GM23338 (cell line): ENCODE measurements at regions not wholly inside any gene's neighbourhood (a gene's known extent, or its start where the extent isn't known, plus 50 kb on each side); places are given as distances from the start of the nearest gene placed in this dataset.

Experiments used
- CREB1 ChIP-seq: fragments of 250-450 bp; sonication (Bioruptor Pico); IDR thresholded peaks from 2 replicates; pipeline ENCODE4 v1.5.0; 2020; ENCODE audit warnings: low read depth, mild to moderate bottlenecking, moderate library complexity
- EZH2 ChIP-seq: fragments of 200-600 bp; sonication (generic); IDR thresholded peaks from one replicate; pipeline ENCODE4 v1.8.0; 2017; ENCODE audit warnings: antibody characterized with exemption, mild to moderate bottlenecking, low read depth; ENCODE audit not compliant: unreplicated experiment
- EZH2phosphoT487 ChIP-seq: fragments of 200-600 bp; sonication (generic); IDR thresholded peaks from one replicate; pipeline ENCODE4 v1.8.1; 2018; ENCODE audit warnings: antibody characterized with exemption; ENCODE audit not compliant: unreplicated experiment
- NANOG ChIP-seq: IDR thresholded peaks from 2 replicates; pipeline ENCODE4 v1.6.1; 2016; ENCODE audit warnings: antibody characterized with exemption, borderline replicate concordance
- POLR2AphosphoS5 ChIP-seq: IDR thresholded peaks from 2 replicates; pipeline ENCODE4 v1.6.1; 2016; ENCODE audit warnings: antibody characterized with exemption, low read depth
- TF ChIP-seq, protein P1 (sequence below), 2 experiments: fragments of 200-600 bp in 1 of 2; sonication (generic) in 1 of 2; conservative IDR thresholded peaks; 2 replicates each; pipeline versions ENCODE4 v1.5.1 to v1.6.1; 2016 to 2017; ENCODE audit warnings: antibody characterized with exemption in 2 of 2, low read depth in 2 of 2, mild to moderate bottlenecking in 2 of 2, moderate library complexity in 1 of 2
- TF ChIP-seq, protein P2 (sequence below): IDR thresholded peaks from one replicate; pipeline ENCODE4 v1.6.1; 2018; ENCODE audit warnings: antibody characterized with exemption; ENCODE audit not compliant: unreplicated experiment

DNA sequence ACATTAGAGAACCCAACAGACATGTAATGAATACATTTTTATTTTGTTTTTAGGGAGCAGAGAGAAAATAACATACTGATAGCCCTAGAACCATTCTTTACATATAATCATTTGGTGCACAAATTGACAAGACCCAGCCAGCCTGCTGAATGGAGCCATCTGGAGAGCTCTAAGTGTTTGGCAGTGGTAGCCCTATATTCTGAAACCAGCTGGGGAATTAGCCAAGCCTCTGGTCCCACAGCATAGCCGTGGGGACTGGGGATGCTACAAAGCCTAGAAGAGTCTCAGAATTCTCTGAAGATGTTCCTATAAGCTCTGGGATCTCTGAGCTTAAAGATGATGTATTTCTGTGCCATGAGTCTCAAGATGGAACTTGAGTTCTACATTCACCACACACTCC is 857.3 kb upstream of the AMELY start:
- TF ChIP-seq, protein P1, sequence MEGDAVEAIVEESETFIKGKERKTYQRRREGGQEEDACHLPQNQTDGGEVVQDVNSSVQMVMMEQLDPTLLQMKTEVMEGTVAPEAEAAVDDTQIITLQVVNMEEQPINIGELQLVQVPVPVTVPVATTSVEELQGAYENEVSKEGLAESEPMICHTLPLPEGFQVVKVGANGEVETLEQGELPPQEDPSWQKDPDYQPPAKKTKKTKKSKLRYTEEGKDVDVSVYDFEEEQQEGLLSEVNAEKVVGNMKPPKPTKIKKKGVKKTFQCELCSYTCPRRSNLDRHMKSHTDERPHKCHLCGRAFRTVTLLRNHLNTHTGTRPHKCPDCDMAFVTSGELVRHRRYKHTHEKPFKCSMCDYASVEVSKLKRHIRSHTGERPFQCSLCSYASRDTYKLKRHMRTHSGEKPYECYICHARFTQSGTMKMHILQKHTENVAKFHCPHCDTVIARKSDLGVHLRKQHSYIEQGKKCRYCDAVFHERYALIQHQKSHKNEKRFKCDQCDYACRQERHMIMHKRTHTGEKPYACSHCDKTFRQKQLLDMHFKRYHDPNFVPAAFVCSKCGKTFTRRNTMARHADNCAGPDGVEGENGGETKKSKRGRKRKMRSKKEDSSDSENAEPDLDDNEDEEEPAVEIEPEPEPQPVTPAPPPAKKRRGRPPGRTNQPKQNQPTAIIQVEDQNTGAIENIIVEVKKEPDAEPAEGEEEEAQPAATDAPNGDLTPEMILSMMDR (conservative IDR thresholded peaks at IDR 0.05; ENCODE audit: low read depth in 2 of 2) = no peak
- TF ChIP-seq EZH2phosphoT487 (no peak), POLR2AphosphoS5 (no peak), EZH2 (no peak), CREB1 (CRISPR knock-in tag) (no peak), NANOG (no peak)
- TF ChIP-seq, protein P2, sequence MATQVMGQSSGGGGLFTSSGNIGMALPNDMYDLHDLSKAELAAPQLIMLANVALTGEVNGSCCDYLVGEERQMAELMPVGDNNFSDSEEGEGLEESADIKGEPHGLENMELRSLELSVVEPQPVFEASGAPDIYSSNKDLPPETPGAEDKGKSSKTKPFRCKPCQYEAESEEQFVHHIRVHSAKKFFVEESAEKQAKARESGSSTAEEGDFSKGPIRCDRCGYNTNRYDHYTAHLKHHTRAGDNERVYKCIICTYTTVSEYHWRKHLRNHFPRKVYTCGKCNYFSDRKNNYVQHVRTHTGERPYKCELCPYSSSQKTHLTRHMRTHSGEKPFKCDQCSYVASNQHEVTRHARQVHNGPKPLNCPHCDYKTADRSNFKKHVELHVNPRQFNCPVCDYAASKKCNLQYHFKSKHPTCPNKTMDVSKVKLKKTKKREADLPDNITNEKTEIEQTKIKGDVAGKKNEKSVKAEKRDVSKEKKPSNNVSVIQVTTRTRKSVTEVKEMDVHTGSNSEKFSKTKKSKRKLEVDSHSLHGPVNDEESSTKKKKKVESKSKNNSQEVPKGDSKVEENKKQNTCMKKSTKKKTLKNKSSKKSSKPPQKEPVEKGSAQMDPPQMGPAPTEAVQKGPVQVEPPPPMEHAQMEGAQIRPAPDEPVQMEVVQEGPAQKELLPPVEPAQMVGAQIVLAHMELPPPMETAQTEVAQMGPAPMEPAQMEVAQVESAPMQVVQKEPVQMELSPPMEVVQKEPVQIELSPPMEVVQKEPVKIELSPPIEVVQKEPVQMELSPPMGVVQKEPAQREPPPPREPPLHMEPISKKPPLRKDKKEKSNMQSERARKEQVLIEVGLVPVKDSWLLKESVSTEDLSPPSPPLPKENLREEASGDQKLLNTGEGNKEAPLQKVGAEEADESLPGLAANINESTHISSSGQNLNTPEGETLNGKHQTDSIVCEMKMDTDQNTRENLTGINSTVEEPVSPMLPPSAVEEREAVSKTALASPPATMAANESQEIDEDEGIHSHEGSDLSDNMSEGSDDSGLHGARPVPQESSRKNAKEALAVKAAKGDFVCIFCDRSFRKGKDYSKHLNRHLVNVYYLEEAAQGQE = no peak
